H9 (cell line): ENCODE measurements at regions not wholly inside any gene's neighbourhood (a gene's known extent, or its start where the extent isn't known, plus 50 kb on each side); places are given as distances from the start of the nearest gene placed in this dataset.

Experiments used
- DNase-seq: peaks from one replicate; pipeline ENCODE4 v3.0.0-alpha.2; 2017
- H2AFZ ChIP-seq: one replicate; pipeline ENCODE4 v1.6.1; 2013; ENCODE audit warnings: mild to moderate bottlenecking, low read length, control low read depth, moderate library complexity
- H2AK5ac ChIP-seq: 2 replicates; pipeline ENCODE4 v1.6.1; 2013; ENCODE audit warnings: low read length, control low read depth, mixed read lengths; ENCODE audit not compliant: insufficient read length
- H2BK120ac ChIP-seq: one replicate; pipeline ENCODE4 v1.6.1; 2013; ENCODE audit warnings: low read depth, mild to moderate bottlenecking, low read length, control low read depth, inconsistent platforms; ENCODE audit not compliant: poor library complexity, severe bottlenecking
- H2BK12ac ChIP-seq: 2 replicates; pipeline ENCODE4 v1.6.1; 2013; ENCODE audit warnings: low read length, control low read depth, mixed read lengths, low read depth; ENCODE audit not compliant: insufficient read length
- H2BK15ac ChIP-seq: 2 replicates; pipeline ENCODE4 v1.6.1; 2013; ENCODE audit warnings: low read depth, low read length, control low read depth
- H2BK20ac ChIP-seq: one replicate; pipeline ENCODE4 v1.6.1; 2013; ENCODE audit warnings: low read depth, mild to moderate bottlenecking, low read length, control low read depth, inconsistent platforms; ENCODE audit not compliant: poor library complexity, severe bottlenecking
- H2BK5ac ChIP-seq: 2 replicates; pipeline ENCODE4 v1.6.1; 2013; ENCODE audit warnings: low read length, control low read depth, mixed read lengths; ENCODE audit not compliant: insufficient read length
- H3K14ac ChIP-seq: 2 replicates; pipeline ENCODE4 v1.6.1; 2013; ENCODE audit warnings: low read length, control low read depth; ENCODE audit not compliant: insufficient read depth
- H3K18ac ChIP-seq: 2 replicates; pipeline ENCODE4 v1.6.1; 2013; ENCODE audit warnings: low read depth, mild to moderate bottlenecking, mixed read lengths, low read length, control low read depth; ENCODE audit not compliant: insufficient read length
- H3K23ac ChIP-seq: 2 replicates; pipeline ENCODE4 v1.6.1; 2013; ENCODE audit warnings: low read length, control low read depth, mixed read lengths, low read depth; ENCODE audit not compliant: insufficient read length
- H3K23me2 ChIP-seq: 2 replicates; pipeline ENCODE4 v1.6.1; 2013; ENCODE audit warnings: low read depth, mild to moderate bottlenecking, mixed read lengths, low read length, control low read depth; ENCODE audit not compliant: insufficient read length, poor library complexity, severe bottlenecking
- H3K27ac ChIP-seq: 2 replicates; pipeline ENCODE4 v1.5.1; 2013; ENCODE audit warnings: low read length, control low read depth, mixed read lengths, low read depth; ENCODE audit not compliant: insufficient read length
- H3K27me3 ChIP-seq: 2 replicates; pipeline ENCODE4 v1.6.1; 2013; ENCODE audit warnings: low read length, control low read depth, inconsistent platforms; ENCODE audit not compliant: insufficient read depth
- H3K4ac ChIP-seq: 2 replicates; pipeline ENCODE4 v1.6.1; 2013; ENCODE audit warnings: low read depth, mild to moderate bottlenecking, control low read depth, inconsistent platforms, low read length, moderate library complexity
- H3K4me1 ChIP-seq: 2 replicates; pipeline ENCODE4 v1.6.1; 2013; ENCODE audit warnings: low read length, control low read depth, inconsistent platforms; ENCODE audit not compliant: insufficient read depth
- H3K4me2 ChIP-seq: 2 replicates; pipeline ENCODE4 v1.6.1; 2013; ENCODE audit warnings: low read length, control low read depth, mixed read lengths; ENCODE audit not compliant: insufficient read length, insufficient read depth
- H3K56ac ChIP-seq: 2 replicates; pipeline ENCODE4 v1.6.1; 2013; ENCODE audit warnings: low read depth, mild to moderate bottlenecking, mixed read lengths, low read length, control low read depth; ENCODE audit not compliant: insufficient read length
- H3K79me1 ChIP-seq: 2 replicates; pipeline ENCODE4 v1.6.1; 2013; ENCODE audit warnings: low read depth, mild to moderate bottlenecking, moderate library complexity, low read length, control low read depth, inconsistent platforms; ENCODE audit not compliant: insufficient read depth, poor library complexity, severe bottlenecking
- H3K79me2 ChIP-seq: 2 replicates; pipeline ENCODE4 v1.6.1; 2013; ENCODE audit warnings: low read length, control low read depth, inconsistent platforms; ENCODE audit not compliant: insufficient read depth
- H3K9ac ChIP-seq: 2 replicates; pipeline ENCODE4 v1.6.1; 2013; ENCODE audit warnings: low read length, control low read depth, mixed read lengths; ENCODE audit not compliant: insufficient read length; ENCODE audit errors: extremely low read depth
- H3K9me3 ChIP-seq: one replicate; pipeline ENCODE4 v1.6.1; 2013; ENCODE audit warnings: low read depth, low read length, inconsistent platforms; ENCODE audit not compliant: control insufficient read depth
- H3T11ph ChIP-seq: one replicate; pipeline ENCODE4 v1.6.1; 2013; ENCODE audit warnings: mild to moderate bottlenecking, low read length, control low read depth, inconsistent platforms
- H4K20me1 ChIP-seq: one replicate; pipeline ENCODE4 v1.6.1; 2013; ENCODE audit not compliant: control insufficient read depth, insufficient read length, insufficient read depth
- H4K5ac ChIP-seq: 2 replicates; pipeline ENCODE4 v1.6.1; 2013; ENCODE audit warnings: low read depth, mild to moderate bottlenecking, mixed read lengths, low read length, control low read depth; ENCODE audit not compliant: insufficient read length
- H4K8ac ChIP-seq: replicated peaks from 2 replicates; pipeline ENCODE4 v1.6.1; 2013; ENCODE audit warnings: low read length, control low read depth, mixed read lengths, low read depth; ENCODE audit not compliant: insufficient read length
- H4K91ac ChIP-seq: 2 replicates; pipeline ENCODE4 v1.6.1; 2013; ENCODE audit warnings: low read depth, mild to moderate bottlenecking, moderate library complexity, mixed read lengths, low read length, control low read depth; ENCODE audit not compliant: insufficient read length
- H3K27ac Mint-ChIP-seq, 3 experiments: 2 replicates in 2 of 3; 3 replicates in 1 of 3; pipeline ENCODE4 v1.8.0; 2020 to 2021; ENCODE audit warnings: mixed read lengths in 3 of 3, mild to moderate bottlenecking in 1 of 3, moderate library complexity in 1 of 3
- H3K27me3 Mint-ChIP-seq: 2 replicates; pipeline ENCODE4 v1.8.0; 2021; ENCODE audit warnings: low read depth, mild to moderate bottlenecking, moderate library complexity, mixed read lengths
- H3K36me3 Mint-ChIP-seq, 3 experiments: 2 replicates in 2 of 3; 3 replicates in 1 of 3; pipeline ENCODE4 v1.8.0; 2020 to 2021; ENCODE audit warnings: low read depth in 3 of 3, mixed read lengths in 3 of 3; ENCODE audit not compliant: insufficient read depth in 1 of 3
- H3K4me1 Mint-ChIP-seq, 2 experiments: 2 replicates each; pipeline ENCODE4 v1.8.0; 2020; ENCODE audit warnings: mixed read lengths in 2 of 2
- H3K4me3 Mint-ChIP-seq, 2 experiments: 2 replicates in 1 of 2; 3 replicates in 1 of 2; pipeline ENCODE4 v1.8.0; 2020 to 2021; ENCODE audit warnings: mild to moderate bottlenecking in 2 of 2, mixed read lengths in 2 of 2, moderate library complexity in 1 of 2
- H3K9me3 Mint-ChIP-seq, 2 experiments: 2 replicates in 1 of 2; 3 replicates in 1 of 2; pipeline ENCODE4 v1.8.0; 2020; ENCODE audit warnings: mild to moderate bottlenecking in 2 of 2, mixed read lengths in 2 of 2, moderate library complexity in 1 of 2
- CTCF ChIP-seq: fragments of 200-600 bp; sonication (generic); conservative IDR thresholded peaks from 3 replicates; pipeline ENCODE4 v1.8.0; 2021; ENCODE audit warnings: antibody characterized with exemption, mild to moderate bottlenecking
- whole genome bisulfite sequencing: extraction: QIAGEN DNeasy Blood & Tissue Kit; methylation state at CpG from one replicate; pipeline ENCODE4 v1.1.7; 2013; ENCODE audit warnings: missing lambda C conversion rate, low lambda C conversion rate, mixed read lengths; ENCODE audit not compliant: insufficient read length; ENCODE audit errors: extremely low coverage; 5-methylcytosine and 5-hydroxymethylcytosine counted together

GRCh38 chr1:94757931-94758330, 62.2 kb upstream of the SLC44A3 start:
- Histone ChIP-seq H4K91ac (no peak overlapping the region), H2BK15ac (no peak overlapping the region), H3K23ac (no peak overlapping the region), H3T11ph (no peak overlapping the region), H3K4me2 (no peak overlapping the region), H2BK12ac (no peak overlapping the region), H2AK5ac (no peak overlapping the region), H3K79me2 (no peaks in the 10 kb centered on the region), H2BK20ac (no peak overlapping the region), H3K14ac (no peak overlapping the region; the same call in 1 of the 2 replicates), H3K18ac (no peak overlapping the region), H4K5ac (no peak overlapping the region), H3K9ac (no peak overlapping the region), H3K4ac (no peak overlapping the region), H4K20me1 (no peaks in the 10 kb centered on the region), H3K9me3 (no peaks in the 10 kb centered on the region), H2BK5ac (no peak overlapping the region), H3K23me2 (no peaks in the 10 kb centered on the region), H3K27me3 (no peaks in the 10 kb centered on the region), H2BK120ac (no peak overlapping the region), H2AFZ (no peak overlapping the region), H3K27ac (no peak overlapping the region), H4K8ac (no peak overlapping the region), H3K79me1 (no peaks in the 10 kb centered on the region), H3K56ac (no peak overlapping the region), H3K4me1 (peaks cover 3% of the 10 kb centered on the region; the same call in 1 of the 2 replicates)
- Mint-ChIP-seq H3K36me3 (no peaks in the 10 kb centered on the region; a peak in 1 of 7 replicates), H3K27me3 (no peaks in the 10 kb centered on the region), H3K4me3 (no peak overlapping the region), H3K9me3 (no peaks in the 10 kb centered on the region; a peak in 1 of 5 replicates), H3K27ac (peak overlapping the region in 1 of 3 experiments; percentile 27; a peak in 2 of 7 replicates), H3K4me1 (peaks cover 30 to 36% of the 10 kb centered on the region in 2 experiments)
- no peak for TF ChIP-seq CTCF
- no CpG with 5 or more reads among the region's 7 CpGs for WGBS
- DNase-seq, result no peak
